Lung (tissue), 11 donors: ENCODE measurements at regions not wholly inside any gene's neighbourhood (a gene's known extent, or its start where the extent isn't known, plus 50 kb on each side); places are given as distances from the start of the nearest gene placed in this dataset.
A peak's percentile ranks its signal among the peaks of the same experiment; 100 is the strongest.

Source experiments
- ATAC-seq: fragments of 200-7000 bp; cut with Tn5 transposase; one replicate; pipeline ENCODE4 v1.9.1; 2020; ENCODE audit warnings: moderate number of reproducible peaks; ENCODE audit not compliant: insufficient read depth, low FRiP score
- DNase-seq, 3 donors: peaks; one replicate each; pipeline ENCODE4 v3.0.0-alpha.2; 2013 to 2017
- H3K27ac ChIP-seq, 2 donors: one replicate each; pipeline ENCODE4 v1.5.1; 2013; ENCODE audit warnings: mild to moderate bottlenecking in 2 of 2, moderate library complexity in 2 of 2, control low read depth in 1 of 2, inconsistent platforms in 1 of 2, low read depth in 1 of 2, low read length in 1 of 2
- H3K27me3 ChIP-seq, 3 donors: one replicate each; pipeline ENCODE4 v1.5.1; 2013; ENCODE audit warnings: low read length in 2 of 3; ENCODE audit not compliant: control insufficient read depth in 3 of 3, insufficient read depth in 3 of 3
- H3K36me3 ChIP-seq, 4 donors: one replicate each; pipeline ENCODE4 v1.5.1; 2013; ENCODE audit warnings: low read length in 4 of 4, mild to moderate bottlenecking in 1 of 4, moderate library complexity in 1 of 4; ENCODE audit not compliant: control insufficient read depth in 4 of 4, insufficient read depth in 4 of 4
- H3K4me1 ChIP-seq, 5 donors: one replicate each; pipeline ENCODE4 v1.5.1; 2013; ENCODE audit warnings: low read length in 5 of 5, mild to moderate bottlenecking in 2 of 5, moderate library complexity in 1 of 5; ENCODE audit not compliant: control insufficient read depth in 5 of 5, insufficient read depth in 5 of 5
- H3K4me3 ChIP-seq: one replicate; pipeline ENCODE4 v1.5.1; 2013; ENCODE audit warnings: mild to moderate bottlenecking, control low read depth, moderate library complexity
- H3K9ac ChIP-seq, 2 donors: one replicate each; pipeline ENCODE4 v1.5.1; 2013; ENCODE audit warnings: low read length in 2 of 2, control low read depth in 1 of 2; ENCODE audit not compliant: insufficient read depth in 1 of 2
- H3K9me3 ChIP-seq, 4 donors: one replicate each; pipeline ENCODE4 v1.5.1; 2013; ENCODE audit warnings: low read length in 3 of 4, mild to moderate bottlenecking in 1 of 4, moderate library complexity in 1 of 4; ENCODE audit not compliant: control insufficient read depth in 4 of 4, insufficient read depth in 3 of 4
- CTCF ChIP-seq: IDR thresholded peaks from 2 replicates; pipeline ENCODE4 v1.5.1; 2012; ENCODE audit warnings: mild to moderate bottlenecking; ENCODE audit errors: control extremely low read depth, extremely low read depth
- WGBS, 2 donors: extraction: QIAGEN DNeasy Blood & Tissue Kit; methylation state at CpG; one replicate each; pipeline ENCODE4 v1.1.7; 2013; 5-methylcytosine and 5-hydroxymethylcytosine counted together
- donor health status: control.
- donor health status: control.
- donor health status: Bipolar disorder and iron deficiency.
- donor health status: healthy.
- donor health status: DM: yes; HTN: yes; CAD: no.

DNA sequence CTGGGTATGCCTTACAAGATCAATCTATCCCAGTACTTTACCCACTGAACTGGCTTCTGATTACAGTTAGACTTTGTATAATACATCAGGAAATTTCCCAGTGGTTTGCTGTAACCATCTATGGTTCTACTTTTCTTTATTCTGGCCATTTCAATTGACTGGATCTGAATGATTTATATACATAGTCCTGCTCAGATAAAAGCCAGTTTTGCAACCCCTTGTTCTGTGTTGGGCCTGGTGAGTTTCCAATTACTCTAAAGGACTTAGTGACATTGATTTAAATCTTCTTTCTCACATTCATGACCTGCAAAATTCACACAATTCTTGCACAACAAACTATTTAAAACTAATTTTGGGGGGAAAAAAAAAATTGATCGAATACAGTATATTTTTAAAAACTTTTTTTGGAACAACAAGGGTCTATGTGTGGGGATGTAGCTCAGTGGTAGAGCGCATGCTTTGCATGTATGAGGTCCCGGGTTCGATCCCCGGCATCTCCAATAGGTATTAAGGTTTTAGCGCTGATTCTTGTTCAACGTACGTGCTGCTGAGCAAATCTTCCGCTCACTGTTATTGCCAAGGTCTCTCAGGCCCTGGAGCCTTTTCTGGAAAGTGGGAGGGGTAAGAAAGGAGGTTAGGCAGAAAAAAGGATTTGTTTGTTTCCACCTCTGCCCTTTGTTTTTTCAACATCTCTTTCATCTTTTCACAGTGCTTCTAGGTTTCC lies 117.5 kb downstream of the GPX5 start:
- H3K27ac ChIP-seq: no peak overlapping the region
- TF ChIP-seq CTCF: no peak
- H3K9ac ChIP-seq: no peak overlapping the region
- H3K36me3 ChIP-seq: no peaks in the 10 kb centered on the region
- WGBS, 2 donors: 8 to 21% methylated on average over 9 of the region's 9 CpGs
- H3K4me1 ChIP-seq: no peaks in the 10 kb centered on the region
- DNase-seq: peak; percentile 33 to 47 (median 42)
- no peak overlapping the region for H3K4me3 ChIP-seq
- H3K27me3 ChIP-seq: peaks cover 0 to 3% (median 0%) of the 10 kb centered on the region in 3 donors
- ATAC-seq: no peak
- peaks cover 0 to 6% (median 0%) of the 10 kb centered on the region in 4 donors for H3K9me3 ChIP-seq

DNA sequence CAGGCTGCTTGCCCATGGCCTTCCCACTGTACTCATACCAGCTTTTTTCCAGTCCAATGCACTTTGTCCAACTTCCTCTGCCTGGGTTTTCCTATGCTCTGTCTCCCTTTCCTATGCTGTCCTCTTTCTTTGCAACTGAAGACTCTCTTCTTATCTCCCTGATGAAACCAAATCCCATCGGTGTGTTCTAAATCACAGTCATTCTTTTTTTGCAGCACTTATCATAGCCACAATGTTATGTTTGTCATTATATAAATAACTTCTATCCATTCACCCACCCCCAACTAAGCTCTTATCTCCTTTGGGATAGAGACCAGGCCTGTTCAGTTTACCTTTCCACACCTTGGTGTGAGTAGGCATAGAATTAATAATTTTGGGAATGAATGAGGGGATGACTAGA lies 121.0 kb downstream of the GPX5 start:
- no peaks in the 10 kb centered on the region for H3K9me3 ChIP-seq
- 49 to 71% methylated on average over 1 of the region's 1 CpG for WGBS, 2 donors
- H3K4me1 ChIP-seq: peaks cover 0 to 4% (median 0%) of the 10 kb centered on the region in 5 donors
- H3K4me3 ChIP-seq: no peak overlapping the region
- H3K36me3 ChIP-seq: no peaks in the 10 kb centered on the region
- DNase-seq (no peak), ATAC-seq (no peak)
- no peak for TF ChIP-seq CTCF
- peaks cover 0 to 3% (median 0%) of the 10 kb centered on the region in 3 donors for H3K27me3 ChIP-seq
- no peak overlapping the region for H3K9ac ChIP-seq
- no peak overlapping the region for H3K27ac ChIP-seq

DNA sequence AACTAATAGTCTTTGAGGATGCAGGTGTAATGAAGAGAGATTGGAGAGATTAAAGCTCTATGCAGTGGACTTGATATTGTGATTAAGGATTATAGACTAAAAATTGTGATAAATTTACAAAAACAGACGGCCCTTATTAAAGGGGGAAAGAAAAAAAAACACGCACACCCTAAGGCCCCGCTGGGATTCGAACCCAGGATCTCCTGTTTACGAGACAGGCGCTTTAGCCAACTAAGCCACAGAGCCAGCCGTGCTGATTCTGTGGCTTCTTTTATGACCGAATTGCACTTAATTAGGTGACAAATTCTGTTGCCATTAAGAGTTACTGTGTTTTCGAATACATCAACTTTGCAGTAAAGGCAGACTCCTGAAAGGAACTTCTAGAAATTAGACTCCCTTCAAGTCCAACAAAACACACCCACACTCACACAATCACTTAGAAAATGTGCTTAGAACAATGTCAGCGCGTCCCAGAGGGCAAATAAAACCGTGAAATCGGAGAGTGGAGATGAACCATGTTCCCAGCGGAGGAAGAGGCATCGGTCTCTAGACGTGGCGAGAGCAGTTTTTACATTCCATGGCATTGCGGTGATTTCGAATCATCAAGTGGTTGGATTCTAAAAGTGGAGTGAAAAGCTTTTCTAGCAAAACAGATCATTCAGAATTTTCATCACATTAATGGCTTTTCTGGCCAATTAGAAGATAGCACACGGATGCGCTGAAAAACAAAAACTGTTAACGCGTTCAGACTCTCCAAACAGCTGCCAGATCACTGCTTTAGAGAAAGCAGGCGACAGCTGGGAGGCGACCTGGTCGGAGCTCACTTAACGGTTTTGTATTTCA lies 122.6 kb downstream of the GPX5 start:
- 0 to 2% methylated on average over 27 of the region's 27 CpGs for WGBS, 2 donors
- no peak for TF ChIP-seq CTCF
- H3K27me3 ChIP-seq: peaks cover 0 to 3% (median 0%) of the 10 kb centered on the region in 3 donors
- peak overlapping the region; percentile 52 for H3K9ac ChIP-seq
- DNase-seq (peak; percentile 85 to 95 (median 94)), ATAC-seq (no peak)
- H3K4me3 ChIP-seq: no peak overlapping the region
- H3K9me3 ChIP-seq: no peaks in the 10 kb centered on the region
- H3K4me1 ChIP-seq: peaks cover 0 to 4% (median 0%) of the 10 kb centered on the region in 5 donors
- no peaks in the 10 kb centered on the region for H3K36me3 ChIP-seq
- H3K27ac ChIP-seq: no peak overlapping the region
